ENCODE measurements at regions not wholly inside any gene's neighbourhood (a gene's known extent, or its start where the extent isn't known, plus 50 kb on each side); places are given as distances from the start of the nearest gene placed in this dataset.

- no peak for DNase-seq (ENCODE audit: low read depth)
- no peak for TF ChIP-seq CTCF (conservative IDR thresholded peaks at IDR 0.05; ENCODE audit: low read depth, low read length)
- no peak overlapping the region for H3K4me3 ChIP-seq (ENCODE audit: low read depth, low read length)
Measured at GRCh38 chr6:23633996-23634395, 492.0 kb upstream of the NRSN1 start.

- H3K4me3 ChIP-seq (ENCODE audit: low read depth, low read length), result no peak overlapping the region
- TF ChIP-seq CTCF (conservative IDR thresholded peaks at IDR 0.05; ENCODE audit: low read depth, low read length), result no peak
- no peak for DNase-seq (ENCODE audit: low read depth)
Measured at GRCh38 chr6:23635150-23635549, 490.9 kb upstream of the NRSN1 start.

- peak; percentile 21 for DNase-seq (ENCODE audit: low read depth)
- H3K4me3 ChIP-seq (ENCODE audit: low read depth, low read length), result no peak overlapping the region
- TF ChIP-seq CTCF (conservative IDR thresholded peaks at IDR 0.05; ENCODE audit: low read depth, low read length), result peak; percentile 15
Measured at GRCh38 chr6:23637296-23637695, 488.7 kb upstream of the NRSN1 start.

GRCh38 chr6:23642849-23643248 lies 483.2 kb upstream of the NRSN1 start:
- no peak for DNase-seq (ENCODE audit: low read depth)
- H3K4me3 ChIP-seq (ENCODE audit: low read depth, low read length), result no peak overlapping the region
- TF ChIP-seq CTCF (conservative IDR thresholded peaks at IDR 0.05; ENCODE audit: low read depth, low read length), result no peak

- H3K4me3 ChIP-seq (ENCODE audit: low read depth, low read length), result no peak overlapping the region
- DNase-seq (ENCODE audit: low read depth), result no peak
- TF ChIP-seq CTCF (conservative IDR thresholded peaks at IDR 0.05; ENCODE audit: low read depth, low read length), result no peak
Measured at GRCh38 chr6:23647045-23647444, 479.0 kb upstream of the NRSN1 start.

GRCh38 chr6:23650676-23651075 lies 475.3 kb upstream of the NRSN1 start:
- H3K4me3 ChIP-seq (ENCODE audit: low read depth, low read length), result no peak overlapping the region
- no peak for TF ChIP-seq CTCF (conservative IDR thresholded peaks at IDR 0.05; ENCODE audit: low read depth, low read length)
- DNase-seq (ENCODE audit: low read depth), result no peak

GRCh38 chr6:23654745-23655144 lies 471.3 kb upstream of the NRSN1 start:
- DNase-seq (ENCODE audit: low read depth), result no peak
- TF ChIP-seq CTCF (conservative IDR thresholded peaks at IDR 0.05; ENCODE audit: low read depth, low read length), result no peak
- no peak overlapping the region for H3K4me3 ChIP-seq (ENCODE audit: low read depth, low read length)
